Stimulated activated naive CD8-positive, alpha-beta T cell treated with anti-CD3 and anti-CD28 coated beads, Interleukin-15, amount 100 ng/mL, for 72 hours (primary cell): ENCODE measurements at regions not wholly inside any gene's neighbourhood (a gene's known extent, or its start where the extent isn't known, plus 50 kb on each side); places are given as distances from the start of the nearest gene placed in this dataset.
A peak's percentile ranks its signal among the peaks of the same experiment; 100 is the strongest.
"Not testable (repeated sequence)": the region's sequence is repeated elsewhere in the genome, so short reads cannot be mapped to it uniquely, and the experiment has no call there.

Experiments used
- ATAC-seq: fragments of 150-1000 bp; cut with Tn5 transposase; 2 replicates; pipeline ENCODE4 v1.10.0; 2021; ENCODE audit warnings: mild to moderate bottlenecking, moderate library complexity
- DNase-seq, 2 donors: peaks; one replicate each; pipeline ENCODE4 v3.0.0; 2021 to 2022
- H3K27ac Mint-ChIP-seq, 2 donors: one replicate each; pipeline ENCODE4 v1.8.0; 2022; ENCODE audit warnings: mild to moderate bottlenecking in 2 of 2, mixed read lengths in 2 of 2, moderate library complexity in 2 of 2
- H3K27me3 Mint-ChIP-seq: one replicate; pipeline ENCODE4 v1.8.0; 2022; ENCODE audit warnings: mixed read lengths
- H3K4me1 Mint-ChIP-seq: one replicate; pipeline ENCODE4 v1.8.0; 2022; ENCODE audit warnings: mild to moderate bottlenecking, mixed read lengths
- H3K4me3 Mint-ChIP-seq, 2 donors: one replicate each; pipeline ENCODE4 v1.8.0; 2022; ENCODE audit warnings: mild to moderate bottlenecking in 2 of 2, mixed read lengths in 2 of 2, moderate library complexity in 1 of 2
- H3K9me3 Mint-ChIP-seq, 2 donors: one replicate each; pipeline ENCODE4 v1.8.0; 2022; ENCODE audit warnings: mixed read lengths in 2 of 2

DNA sequence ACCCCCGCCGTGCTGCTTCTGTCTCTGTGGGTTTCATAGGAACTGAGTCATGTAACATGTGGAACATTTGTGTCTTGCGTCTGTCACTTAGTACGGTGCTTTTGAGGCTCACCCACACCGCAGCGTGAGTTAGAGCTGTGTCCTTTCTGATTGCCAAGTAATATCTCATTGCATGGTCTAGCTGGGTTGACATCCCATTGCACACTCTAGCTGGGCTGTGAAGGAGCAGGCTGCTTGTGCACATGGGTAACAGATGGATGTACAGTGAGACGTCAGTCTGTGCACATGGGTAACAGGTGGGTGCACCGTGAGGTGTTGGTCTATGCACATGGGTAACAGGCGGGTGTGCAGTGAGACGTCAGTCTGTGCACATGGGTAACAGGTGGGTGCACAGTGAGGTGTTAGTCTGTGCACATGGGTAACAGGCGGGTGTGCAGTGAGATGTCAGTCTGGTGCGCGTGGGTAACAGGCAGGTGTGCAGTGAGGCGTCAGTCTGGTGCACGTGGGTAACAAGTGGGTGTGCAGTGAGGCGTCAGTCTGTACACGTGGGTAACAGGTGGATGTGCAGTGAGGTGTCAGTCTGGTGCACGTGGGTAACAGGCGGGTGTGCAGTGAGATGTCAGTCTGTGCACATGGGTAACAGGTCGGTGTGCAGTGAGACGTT, 58.5 kb upstream of the METTL9 start:
- not testable (repeated sequence) for H3K9me3 Mint-ChIP-seq, H3K27me3 Mint-ChIP-seq
- H3K4me3 Mint-ChIP-seq = peak overlapping the region; percentile 69 to 77
- H3K4me1 Mint-ChIP-seq = peaks cover 40% of the 10 kb centered on the region
- ATAC-seq = peak; percentile 99
- peak; percentile 79 to 89 for DNase-seq
- peak overlapping the region; percentile 29 to 94 for H3K27ac Mint-ChIP-seq

DNA sequence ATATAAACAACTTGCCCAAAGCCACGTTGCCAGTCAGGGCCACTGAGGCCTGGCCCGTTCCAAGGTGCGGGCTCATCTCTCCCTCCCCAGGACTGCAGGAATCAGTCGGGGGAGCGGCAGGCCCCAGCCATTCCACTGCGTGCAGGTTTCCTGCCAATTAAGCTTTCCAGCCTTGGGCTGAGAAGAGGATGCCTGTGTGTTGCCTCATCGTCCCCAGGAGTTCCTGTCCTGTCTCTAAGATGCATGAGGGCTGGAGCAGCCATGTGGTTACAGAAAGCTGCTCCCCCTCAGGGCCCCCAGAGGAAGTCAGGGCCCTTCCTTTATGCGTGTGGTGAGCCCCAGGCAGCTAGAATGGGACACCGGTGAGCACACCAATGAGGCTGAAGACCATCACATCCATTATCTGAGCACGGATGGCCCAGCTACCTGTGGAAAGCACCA, 57.7 kb upstream of the METTL9 start:
- ATAC-seq = peak; percentile 31
- Mint-ChIP-seq H3K4me3 (peak overlapping the region in 1 of 2 donors; percentile 77), H3K4me1 (peaks cover 40% of the 10 kb centered on the region)
- H3K27me3 Mint-ChIP-seq, H3K9me3 Mint-ChIP-seq, H3K27ac Mint-ChIP-seq: not testable (repeated sequence)
- DNase-seq = peak; percentile 38 to 52

- H3K27ac Mint-ChIP-seq = not testable (repeated sequence)
These were observed 57.3 kb upstream of the METTL9 start for GRCh38 chr16:21542075-21542474.

GRCh38 chr16:21542491-21543124, 56.8 kb upstream of the METTL9 start:
- not testable (repeated sequence) for H3K9me3 Mint-ChIP-seq, H3K27ac Mint-ChIP-seq, ATAC-seq, DNase-seq, H3K4me3 Mint-ChIP-seq, H3K27me3 Mint-ChIP-seq
- H3K4me1 Mint-ChIP-seq = peaks cover 40% of the 10 kb centered on the region

More at GRCh38 chr16:21542075-21542474, 57.3 kb upstream of the METTL9 start:
- H3K27me3 Mint-ChIP-seq, ATAC-seq, H3K9me3 Mint-ChIP-seq, DNase-seq: not testable (repeated sequence)
- Mint-ChIP-seq H3K4me3 (peak overlapping the region in 1 of 2 donors; percentile 64), H3K4me1 (peaks cover 40% of the 10 kb centered on the region)

DNA sequence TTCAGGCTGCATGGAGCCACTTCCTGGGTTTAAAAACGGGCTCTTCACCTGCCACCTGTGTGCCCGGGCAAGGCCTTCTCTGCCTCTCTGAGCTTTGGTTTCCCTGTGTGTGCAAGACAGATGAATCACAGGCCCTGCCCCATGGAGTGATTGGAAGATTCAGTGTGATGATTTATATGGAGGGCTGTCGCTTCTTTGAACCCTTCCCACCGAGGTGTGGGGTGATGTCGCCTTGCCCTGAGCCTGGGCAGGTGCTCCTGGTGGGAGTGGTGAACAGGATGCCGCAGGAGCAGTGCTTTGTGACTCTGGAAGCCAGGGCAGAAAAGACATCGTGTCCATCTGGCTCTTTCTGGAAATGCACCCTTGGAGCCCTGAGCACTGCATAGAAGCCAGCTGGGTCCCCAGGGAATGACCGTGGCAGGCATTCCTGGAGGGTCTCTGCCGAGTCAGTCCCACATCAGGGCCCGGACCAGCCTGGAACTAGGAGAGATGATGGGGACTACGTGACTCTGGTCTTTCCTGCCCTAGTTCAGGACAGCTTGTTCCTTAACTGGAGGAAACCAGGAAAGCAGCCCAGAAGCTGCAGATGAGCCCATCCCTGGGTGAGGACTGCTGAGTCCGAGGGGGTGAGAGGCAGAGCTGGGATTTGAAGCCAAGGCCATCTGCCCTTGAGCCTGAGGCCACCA, 56.1 kb upstream of the METTL9 start:
- not testable (repeated sequence) for ATAC-seq, H3K27ac Mint-ChIP-seq
- H3K4me1 Mint-ChIP-seq = peaks cover 40% of the 10 kb centered on the region

GRCh38 chr16:21545664-21546326, 53.6 kb upstream of the METTL9 start:
- not testable (repeated sequence) for DNase-seq, H3K4me3 Mint-ChIP-seq, ATAC-seq, H3K27me3 Mint-ChIP-seq, H3K9me3 Mint-ChIP-seq
- Mint-ChIP-seq H3K27ac (peak overlapping the region in 1 of 2 donors; percentile 7), H3K4me1 (peaks cover 23% of the 10 kb centered on the region)

More for the DNA sequence above, 56.1 kb upstream of the METTL9 start:
- DNase-seq, H3K4me3 Mint-ChIP-seq, H3K9me3 Mint-ChIP-seq, H3K27me3 Mint-ChIP-seq: not testable (repeated sequence)

- not testable (repeated sequence) for H3K27ac Mint-ChIP-seq, ATAC-seq, H3K4me3 Mint-ChIP-seq, DNase-seq, H3K4me1 Mint-ChIP-seq, H3K9me3 Mint-ChIP-seq
- H3K27me3 Mint-ChIP-seq = peaks cover 15% of the 10 kb centered on the region
These were observed 50.0 kb upstream of the METTL9 start for GRCh38 chr16:21549396-21549795.
